ENCODE measurements at regions not wholly inside any gene's neighbourhood (a gene's known extent, or its start where the extent isn't known, plus 50 kb on each side); places are given as distances from the start of the nearest gene placed in this dataset.
"Not testable (repeated sequence)": the region's sequence is repeated elsewhere in the genome, so short reads cannot be mapped to it uniquely, and the experiment has no call there.

- DNase-seq, result peak; percentile 51
Measured at GRCh38 chr2:87439617-87440204, 308.2 kb upstream of the PLGLB2 start.

GRCh38 chr2:87440650-87441049 lies 307.2 kb upstream of the PLGLB2 start:
- not testable (repeated sequence) for DNase-seq

GRCh38 chr2:87441375-87441774 lies 306.5 kb upstream of the PLGLB2 start:
- DNase-seq, result not testable (repeated sequence)

- DNase-seq, result not testable (repeated sequence)
Measured at GRCh38 chr2:87442983-87443577, 304.8 kb upstream of the PLGLB2 start.

- DNase-seq, result not testable (repeated sequence)
Measured at GRCh38 chr2:87444951-87445350, 302.9 kb upstream of the PLGLB2 start.

- not testable (repeated sequence) for DNase-seq
Measured at GRCh38 chr2:87445613-87446312, 302.1 kb upstream of the PLGLB2 start.

GRCh38 chr2:87446313-87446696 lies 301.6 kb upstream of the PLGLB2 start:
- not testable (repeated sequence) for DNase-seq

GRCh38 chr2:87449462-87449980 lies 298.4 kb upstream of the PLGLB2 start:
- DNase-seq, result not testable (repeated sequence)

- not testable (repeated sequence) for DNase-seq
Measured at GRCh38 chr2:87452193-87452592, 295.7 kb upstream of the PLGLB2 start.

GRCh38 chr2:87452861-87453260 lies 295.0 kb upstream of the PLGLB2 start:
- DNase-seq, result not testable (repeated sequence)

GRCh38 chr2:87453965-87454364 lies 293.9 kb upstream of the PLGLB2 start:
- DNase-seq, result not testable (repeated sequence)

- peak; percentile 17 for DNase-seq
Measured at GRCh38 chr2:87454421-87454820, 293.5 kb upstream of the PLGLB2 start.

- not testable (repeated sequence) for DNase-seq
Measured at GRCh38 chr2:87455209-87455853, 292.6 kb upstream of the PLGLB2 start.

GRCh38 chr2:87455854-87456249 lies 292.0 kb upstream of the PLGLB2 start:
- not testable (repeated sequence) for DNase-seq

GRCh38 chr2:87456477-87457128 lies 291.3 kb upstream of the PLGLB2 start:
- DNase-seq, result peak; percentile 50

- not testable (repeated sequence) for DNase-seq
Measured at GRCh38 chr2:87457129-87457499, 290.8 kb upstream of the PLGLB2 start.

GRCh38 chr2:87458938-87459337 lies 288.9 kb upstream of the PLGLB2 start:
- not testable (repeated sequence) for DNase-seq

- DNase-seq, result not testable (repeated sequence)
Measured at GRCh38 chr2:87460104-87460503, 287.8 kb upstream of the PLGLB2 start.

GRCh38 chr2:87460662-87461061 lies 287.2 kb upstream of the PLGLB2 start:
- DNase-seq, result not testable (repeated sequence)

- not testable (repeated sequence) for DNase-seq
Measured at GRCh38 chr2:87461671-87462070, 286.2 kb upstream of the PLGLB2 start.

- DNase-seq, result not testable (repeated sequence)
Measured at GRCh38 chr2:87464219-87464618, 283.7 kb upstream of the PLGLB2 start.

GRCh38 chr2:87465730-87466129 lies 282.2 kb upstream of the PLGLB2 start:
- not testable (repeated sequence) for DNase-seq

All from hematopoietic multipotent progenitor cell treated with erythropoietin and hydrocortisone succinate and interleukin-3 and kit ligand, for 4 days (in vitro differentiated cells).